ENCODE measurements at regions not wholly inside any gene's neighbourhood (a gene's known extent, or its start where the extent isn't known, plus 50 kb on each side); places are given as distances from the start of the nearest gene placed in this dataset.

DNA sequence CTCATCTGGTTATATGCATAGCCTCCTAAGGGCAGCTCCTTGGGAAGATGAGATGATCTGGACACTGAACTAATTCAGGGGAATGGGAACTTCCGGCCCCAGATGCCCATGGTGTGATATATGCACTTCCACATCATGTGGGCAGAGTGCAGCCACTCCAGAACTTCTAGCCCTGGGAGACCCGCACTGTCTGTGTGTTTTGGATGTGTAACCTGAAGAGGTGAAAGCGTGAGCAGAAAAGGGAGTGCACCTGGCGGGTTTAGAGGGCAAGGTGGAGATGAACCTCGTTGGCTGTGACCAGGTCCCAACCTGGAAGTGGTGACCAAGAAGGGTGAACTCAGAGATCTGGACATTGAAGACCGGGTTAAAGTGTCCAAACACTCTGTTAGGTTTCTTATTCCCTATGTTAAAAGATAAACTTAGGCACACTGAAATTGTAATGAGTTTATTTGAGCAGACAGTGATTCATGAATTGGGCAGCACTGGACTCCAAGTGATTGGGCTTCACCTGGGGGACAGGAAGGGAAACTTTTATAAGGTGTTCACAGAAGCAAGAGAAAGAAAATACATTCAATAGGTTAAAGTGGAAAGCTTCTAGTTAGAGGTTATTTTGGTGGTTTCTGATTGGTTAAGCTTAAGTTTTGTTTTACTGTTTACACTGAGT is 296.2 kb upstream of the SKOR2 start:
- no peak overlapping the region for H3K4me3 ChIP-seq (ENCODE audit: low read depth, low read length)
- TF ChIP-seq, protein P1, sequence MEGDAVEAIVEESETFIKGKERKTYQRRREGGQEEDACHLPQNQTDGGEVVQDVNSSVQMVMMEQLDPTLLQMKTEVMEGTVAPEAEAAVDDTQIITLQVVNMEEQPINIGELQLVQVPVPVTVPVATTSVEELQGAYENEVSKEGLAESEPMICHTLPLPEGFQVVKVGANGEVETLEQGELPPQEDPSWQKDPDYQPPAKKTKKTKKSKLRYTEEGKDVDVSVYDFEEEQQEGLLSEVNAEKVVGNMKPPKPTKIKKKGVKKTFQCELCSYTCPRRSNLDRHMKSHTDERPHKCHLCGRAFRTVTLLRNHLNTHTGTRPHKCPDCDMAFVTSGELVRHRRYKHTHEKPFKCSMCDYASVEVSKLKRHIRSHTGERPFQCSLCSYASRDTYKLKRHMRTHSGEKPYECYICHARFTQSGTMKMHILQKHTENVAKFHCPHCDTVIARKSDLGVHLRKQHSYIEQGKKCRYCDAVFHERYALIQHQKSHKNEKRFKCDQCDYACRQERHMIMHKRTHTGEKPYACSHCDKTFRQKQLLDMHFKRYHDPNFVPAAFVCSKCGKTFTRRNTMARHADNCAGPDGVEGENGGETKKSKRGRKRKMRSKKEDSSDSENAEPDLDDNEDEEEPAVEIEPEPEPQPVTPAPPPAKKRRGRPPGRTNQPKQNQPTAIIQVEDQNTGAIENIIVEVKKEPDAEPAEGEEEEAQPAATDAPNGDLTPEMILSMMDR (IDR thresholded peaks at IDR 0.05; ENCODE audit: insufficient read depth, low read depth, low read length) = no peak
- no peak for DNase-seq (ENCODE audit: low read depth)

- H3K4me3 ChIP-seq (ENCODE audit: low read depth, low read length) = no peak overlapping the region
- no peak for DNase-seq (ENCODE audit: low read depth)
- TF ChIP-seq, protein P1 (IDR thresholded peaks at IDR 0.05; ENCODE audit: insufficient read depth, low read depth, low read length) = no peak
Observed at GRCh38 chr18:47545613-47546012, 294.2 kb upstream of the SKOR2 start.

GRCh38 chr18:47543080-47543479 is 291.6 kb upstream of the SKOR2 start:
- no peak for DNase-seq (ENCODE audit: low read depth)
- TF ChIP-seq, protein P1 (IDR thresholded peaks at IDR 0.05; ENCODE audit: insufficient read depth, low read depth, low read length) = no peak
- no peak overlapping the region for H3K4me3 ChIP-seq (ENCODE audit: low read depth, low read length)

- TF ChIP-seq, protein P1 (IDR thresholded peaks at IDR 0.05; ENCODE audit: insufficient read depth, low read depth, low read length) = no peak
- DNase-seq (ENCODE audit: low read depth) = no peak
- no peak overlapping the region for H3K4me3 ChIP-seq (ENCODE audit: low read depth, low read length)
Observed at GRCh38 chr18:47542551-47542950, 291.1 kb upstream of the SKOR2 start.

GRCh38 chr18:47531717-47532116 is 280.3 kb upstream of the SKOR2 start:
- no peak overlapping the region for H3K4me3 ChIP-seq (ENCODE audit: low read depth, low read length)
- no peak for DNase-seq (ENCODE audit: low read depth)
- TF ChIP-seq, protein P1 (IDR thresholded peaks at IDR 0.05; ENCODE audit: insufficient read depth, low read depth, low read length) = no peak

- no peak for DNase-seq (ENCODE audit: low read depth)
- H3K4me3 ChIP-seq (ENCODE audit: low read depth, low read length) = no peak overlapping the region
- TF ChIP-seq, protein P1 (IDR thresholded peaks at IDR 0.05; ENCODE audit: insufficient read depth, low read depth, low read length) = no peak
Observed at GRCh38 chr18:47530695-47531094, 279.2 kb upstream of the SKOR2 start.

DNA sequence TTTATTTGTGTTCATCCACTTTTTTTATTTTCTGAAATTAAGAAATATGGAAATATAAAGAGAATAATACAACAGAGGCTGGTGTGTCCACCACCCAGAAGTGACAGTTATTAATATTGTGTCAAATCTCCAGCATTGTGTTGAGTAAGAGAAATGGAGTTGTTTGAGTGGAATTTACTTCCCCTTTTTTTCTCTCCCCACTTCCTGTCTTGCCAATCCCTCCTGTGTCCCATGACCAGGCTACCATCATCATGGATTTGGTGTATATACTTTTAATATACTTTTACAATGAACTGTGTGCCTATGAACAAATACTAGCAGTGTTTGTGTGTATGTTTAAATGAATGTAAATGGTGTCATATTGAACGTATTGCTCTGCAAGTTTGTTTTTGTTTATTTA is 276.9 kb upstream of the SKOR2 start:
- TF ChIP-seq, protein P1 (IDR thresholded peaks at IDR 0.05; ENCODE audit: insufficient read depth, low read depth, low read length) = no peak
- H3K4me3 ChIP-seq (ENCODE audit: low read depth, low read length) = no peak overlapping the region
- no peak for DNase-seq (ENCODE audit: low read depth)
